GM23248 (cell line): ENCODE measurements at regions not wholly inside any gene's neighbourhood (a gene's known extent, or its start where the extent isn't known, plus 50 kb on each side); places are given as distances from the start of the nearest gene placed in this dataset.

ENCODE experiments used
- DNase-seq: peaks from one replicate; pipeline ENCODE4 v3.0.0-alpha.2; 2015
- H2AFZ ChIP-seq: fragments of 200-600 bp; sonication (generic); 2 replicates; pipeline ENCODE4 v1.6.1; 2016; ENCODE audit warnings: antibody characterized with exemption
- H3F3A ChIP-seq: fragments of 200-600 bp; sonication (generic); 2 replicates; pipeline ENCODE4 v1.6.1; 2016; ENCODE audit warnings: mild to moderate bottlenecking, antibody characterized with exemption, mixed run types; ENCODE audit not compliant: insufficient read depth
- H3K27ac ChIP-seq: fragments of 200-600 bp; sonication (generic); 2 replicates; pipeline ENCODE4 v1.5.1; 2016; ENCODE audit warnings: mild to moderate bottlenecking
- H3K27me3 ChIP-seq: fragments of 200-600 bp; sonication (generic); replicated peaks from 2 replicates; pipeline ENCODE4 v1.6.1; 2016; ENCODE audit warnings: mild to moderate bottlenecking; ENCODE audit not compliant: insufficient read depth
- H3K36me3 ChIP-seq: fragments of 200-600 bp; sonication (generic); 2 replicates; pipeline ENCODE4 v1.6.1; 2016; ENCODE audit warnings: low read depth, mild to moderate bottlenecking
- H3K4me1 ChIP-seq: fragments of 200-600 bp; sonication (generic); 2 replicates; pipeline ENCODE4 v1.6.1; 2016; ENCODE audit warnings: mild to moderate bottlenecking; ENCODE audit not compliant: insufficient read depth
- H3K4me2 ChIP-seq: fragments of 200-600 bp; sonication (generic); one replicate; pipeline ENCODE4 v1.6.1; 2016; ENCODE audit warnings: mild to moderate bottlenecking; ENCODE audit not compliant: unreplicated experiment
- H3K4me3 ChIP-seq: fragments of 200-600 bp; sonication (generic); 2 replicates; pipeline ENCODE4 v1.5.1; 2016; ENCODE audit warnings: mild to moderate bottlenecking
- H3K79me2 ChIP-seq: fragments of 200-600 bp; sonication (generic); 2 replicates; pipeline ENCODE4 v1.6.1; 2016; ENCODE audit warnings: mild to moderate bottlenecking; ENCODE audit not compliant: insufficient read depth
- H3K9ac ChIP-seq: fragments of 200-600 bp; sonication (generic); 2 replicates; pipeline ENCODE4 v1.6.1; 2016; ENCODE audit warnings: mild to moderate bottlenecking
- H3K9me2 ChIP-seq: fragments of 200-600 bp; sonication (generic); 2 replicates; pipeline ENCODE4 v1.6.1; 2016; ENCODE audit warnings: mixed run types, mild to moderate bottlenecking, moderate library complexity; ENCODE audit not compliant: insufficient read depth
- H3K9me3 ChIP-seq: fragments of 200-600 bp; sonication (generic); one replicate; pipeline ENCODE4 v1.6.1; 2017; ENCODE audit warnings: low read depth
- H4K20me1 ChIP-seq: fragments of 200-600 bp; sonication (generic); 2 replicates; pipeline ENCODE4 v1.6.0; 2016; ENCODE audit not compliant: insufficient read depth
- EZH2 ChIP-seq: fragments of 200-600 bp; sonication (generic); IDR thresholded peaks from 2 replicates; pipeline ENCODE4 v1.6.1; 2018; ENCODE audit warnings: antibody characterized with exemption, mild to moderate bottlenecking; ENCODE audit not compliant: insufficient read depth, poor library complexity, severe bottlenecking
- EZH2phosphoT487 ChIP-seq: fragments of 200-600 bp; sonication (generic); IDR thresholded peaks from 2 replicates; pipeline ENCODE4 v1.6.1; 2018; ENCODE audit warnings: antibody characterized with exemption, moderate library complexity, mild to moderate bottlenecking, low read depth; ENCODE audit not compliant: insufficient read depth
- WGBS, 2 experiments: methylation state at CpG; one replicate each; pipeline ENCODE4 v1.1.6; 2015 to 2017; ENCODE audit warnings: low lambda C conversion rate in 2 of 2, low coverage in 1 of 2; ENCODE audit errors: missing lambda C conversion rate in 2 of 2; 5-methylcytosine and 5-hydroxymethylcytosine counted together
- in situ Hi-C: fragments of 300-500 bp; cut with MboI; formaldehyde crosslinking; loops from 2 replicates; pipeline ENCODE4 v1.15.0; 2020

GRCh38 chr20:48480216-48480772 lies 347.5 kb downstream of the PREX1 start:
- Histone ChIP-seq H3K27me3 (peaks cover 15% of the 10 kb centered on the region), H3K79me2 (no peaks in the 10 kb centered on the region), H3K27ac (no peak overlapping the region), H3K4me3 (no peak overlapping the region), H3K4me2 (no peak overlapping the region), H3K4me1 (no peaks in the 10 kb centered on the region), H4K20me1 (no peaks in the 10 kb centered on the region), H3K9me2 (no peaks in the 10 kb centered on the region), H3F3A (no peaks in the 10 kb centered on the region), H3K36me3 (no peaks in the 10 kb centered on the region), H3K9me3 (no peaks in the 10 kb centered on the region), H3K9ac (no peak overlapping the region), H2AFZ (no peak overlapping the region)
- DNase-seq = no peak
- TF ChIP-seq EZH2phosphoT487 (no peak), EZH2 (no peak)
- 23 to 34% methylated on average over 5 of the region's 5 CpGs for WGBS, 2 experiments
- in situ Hi-C loops = no loop called here

GRCh38 chr20:48478806-48479585 lies 348.8 kb downstream of the PREX1 start:
- no peak for DNase-seq
- no peaks in the 10 kb centered on the region for H3K79me2 ChIP-seq
- H3K4me2 ChIP-seq = no peak overlapping the region
- in situ Hi-C loops = no loop called here
- no peak overlapping the region for H3K9ac ChIP-seq
- H3K4me1 ChIP-seq = no peaks in the 10 kb centered on the region
- H3K4me3 ChIP-seq = no peak overlapping the region
- no peaks in the 10 kb centered on the region for H3K9me2 ChIP-seq
- no peak overlapping the region for H2AFZ ChIP-seq
- peaks cover 15% of the 10 kb centered on the region for H3K27me3 ChIP-seq
- H3K27ac ChIP-seq = no peak overlapping the region
- WGBS, 2 experiments = 47 to 57% methylated on average over 9 of the region's 9 CpGs
- no peak for TF ChIP-seq EZH2phosphoT487
- no peak for TF ChIP-seq EZH2
- H3K9me3 ChIP-seq = no peaks in the 10 kb centered on the region
- no peaks in the 10 kb centered on the region for H3K36me3 ChIP-seq
- H4K20me1 ChIP-seq = no peaks in the 10 kb centered on the region
- no peaks in the 10 kb centered on the region for H3F3A ChIP-seq

GRCh38 chr20:48478370-48478769 lies 349.4 kb downstream of the PREX1 start:
- Histone ChIP-seq H3K4me3 (no peak overlapping the region), H3K27ac (no peak overlapping the region), H3K4me1 (no peaks in the 10 kb centered on the region), H3K79me2 (no peaks in the 10 kb centered on the region), H3K9ac (no peak overlapping the region), H2AFZ (no peak overlapping the region), H3K4me2 (no peak overlapping the region), H3K9me3 (no peaks in the 10 kb centered on the region), H3F3A (no peaks in the 10 kb centered on the region), H3K27me3 (peaks cover 15% of the 10 kb centered on the region), H3K9me2 (no peaks in the 10 kb centered on the region), H4K20me1 (no peaks in the 10 kb centered on the region), H3K36me3 (no peaks in the 10 kb centered on the region)
- WGBS, 2 experiments = 33 to 43% methylated on average over 5 of the region's 5 CpGs
- no peak for TF ChIP-seq EZH2
- no peak for TF ChIP-seq EZH2phosphoT487
- in situ Hi-C loops = no loop called here
- no peak for DNase-seq

GRCh38 chr20:48476854-48477253 lies 350.9 kb downstream of the PREX1 start:
- Histone ChIP-seq H3K9me2 (no peaks in the 10 kb centered on the region), H3K9ac (no peak overlapping the region), H3K27ac (no peak overlapping the region), H4K20me1 (no peaks in the 10 kb centered on the region), H3K4me3 (no peak overlapping the region), H3K27me3 (peaks cover 15% of the 10 kb centered on the region), H3K36me3 (no peaks in the 10 kb centered on the region), H3K4me2 (no peak overlapping the region), H2AFZ (no peak overlapping the region), H3K9me3 (no peaks in the 10 kb centered on the region), H3K4me1 (no peaks in the 10 kb centered on the region), H3F3A (no peaks in the 10 kb centered on the region), H3K79me2 (no peaks in the 10 kb centered on the region)
- 74 to 78% methylated on average over 11 of the region's 11 CpGs for WGBS, 2 experiments
- in situ Hi-C loops = no loop called here
- DNase-seq = no peak
- TF ChIP-seq EZH2 (no peak), EZH2phosphoT487 (no peak)
